BLaER1 treated with 17β-estradiol and CSF1 and Interleukin-3, amounts not matched to agents 10 nM and 100 nM (cell line): ENCODE measurements at regions not wholly inside any gene's neighbourhood (a gene's known extent, or its start where the extent isn't known, plus 50 kb on each side); places are given as distances from the start of the nearest gene placed in this dataset.
"Not testable (repeated sequence)": the region's sequence is repeated elsewhere in the genome, so short reads cannot be mapped to it uniquely, and the experiment has no call there.

Experiments used
- H3K27ac ChIP-seq, 11 experiments: shearing (Covaris generic); formaldehyde crosslinking; 2 replicates each; pipeline ENCODE4 v1.8.1; 2022
- H3K27me3 ChIP-seq, 11 experiments: shearing (Covaris generic); formaldehyde crosslinking; 2 replicates each; pipeline ENCODE4 v1.8.1; 2022
- H3K36me3 ChIP-seq, 11 experiments: shearing (Covaris generic); formaldehyde crosslinking; 2 replicates each; pipeline ENCODE4 v1.8.1; 2022
- H3K4me1 ChIP-seq, 10 experiments: shearing (Covaris generic); formaldehyde crosslinking; 2 replicates each; pipeline ENCODE4 v1.8.1; 2022
- H3K4me2 ChIP-seq, 11 experiments: shearing (Covaris generic); formaldehyde crosslinking; 2 replicates each; pipeline ENCODE4 v1.8.1; 2022
- H3K4me3 ChIP-seq, 10 experiments: shearing (Covaris generic); formaldehyde crosslinking; 2 replicates each; pipeline ENCODE4 v1.8.1; 2022
- H3K9ac ChIP-seq, 11 experiments: shearing (Covaris generic); formaldehyde crosslinking; 2 replicates each; pipeline ENCODE4 v1.8.1; 2022
- H3K9me3 ChIP-seq, 11 experiments: shearing (Covaris generic); formaldehyde crosslinking; replicated peaks in 1 of 11; 2 replicates each; pipeline ENCODE4 v1.8.1; 2022
- H4K20me1 ChIP-seq, 11 experiments: shearing (Covaris generic); formaldehyde crosslinking; 2 replicates each; pipeline ENCODE4 v1.8.1; 2022
- Cebpa-rat ChIP-seq, 11 experiments: shearing (Covaris generic); IDR thresholded peaks; 2 replicates each; pipeline ENCODE4 v1.8.1; 2022

- H3K4me3 ChIP-seq, result no peak overlapping the region
Measured at GRCh38 chr1:41981796-41982195, 63.1 kb upstream of the HIVEP3 start.

GRCh38 chr1:41980827-41981653, 62.3 kb upstream of the HIVEP3 start:
- Histone ChIP-seq H3K9ac (no peak overlapping the region), H3K9me3 (no peaks in the 10 kb centered on the region), H3K4me3 (no peak overlapping the region), H3K4me2 (peak overlapping the region in 5 of 11 experiments; percentile 24 to 61 (median 40); a peak in 10 of 22 replicates), H3K36me3 (no peaks in the 10 kb centered on the region), H3K4me1 (peaks cover 0 to 18% (median 4%) of the 10 kb centered on the region in 10 experiments; a peak in 10 of 20 replicates), H3K27me3 (no peaks in the 10 kb centered on the region), H3K27ac (no peak overlapping the region), H4K20me1 (no peaks in the 10 kb centered on the region; a peak in 2 of 22 replicates)
- TF ChIP-seq Cebpa-rat (IDR thresholded peaks at IDR 0.05), result no peak

More at GRCh38 chr1:41981796-41982195, 63.1 kb upstream of the HIVEP3 start:
- Histone ChIP-seq H3K4me1 (peaks cover 0 to 18% (median 4%) of the 10 kb centered on the region in 10 experiments; a peak in 10 of 20 replicates), H3K36me3 (no peaks in the 10 kb centered on the region), H3K9ac (no peak overlapping the region), H3K27ac (no peak overlapping the region), H3K27me3 (no peaks in the 10 kb centered on the region), H3K9me3 (no peaks in the 10 kb centered on the region), H3K4me2 (peak overlapping the region in 4 of 11 experiments; percentile 37 to 61 (median 42); a peak in 8 of 22 replicates), H4K20me1 (no peaks in the 10 kb centered on the region; a peak in 2 of 22 replicates)
- TF ChIP-seq Cebpa-rat (IDR thresholded peaks at IDR 0.05), result no peak

DNA sequence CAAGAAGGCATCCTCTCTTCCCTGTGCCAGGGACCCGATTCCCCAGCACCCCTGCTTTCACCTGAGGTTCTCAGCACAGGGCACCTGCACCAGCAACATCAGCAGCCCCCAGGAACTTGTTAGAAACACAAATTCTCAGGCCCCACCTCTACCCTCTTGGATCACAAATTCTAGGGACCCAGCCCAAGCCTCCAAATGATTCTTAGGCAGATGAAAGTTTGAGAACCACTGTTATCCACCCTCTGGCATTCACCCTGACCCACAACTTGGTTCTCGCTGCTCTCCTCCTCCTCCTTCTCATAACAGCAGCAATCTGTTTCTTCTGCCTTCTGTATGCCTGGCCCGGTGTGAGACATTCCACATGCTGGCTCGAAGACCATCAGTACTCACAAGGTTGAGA, 60.3 kb upstream of the HIVEP3 start:
- peaks cover 0 to 18% (median 4%) of the 10 kb centered on the region in 10 experiments; a peak in 10 of 20 replicates for H3K4me1 ChIP-seq
- H3K4me2 ChIP-seq, result no peak overlapping the region
- no peak overlapping the region for H3K4me3 ChIP-seq
- no peak for TF ChIP-seq Cebpa-rat (IDR thresholded peaks at IDR 0.05)
- H3K36me3 ChIP-seq, result no peaks in the 10 kb centered on the region
- no peak overlapping the region for H3K27ac ChIP-seq
- no peaks in the 10 kb centered on the region for H3K27me3 ChIP-seq
- H4K20me1 ChIP-seq, result no peaks in the 10 kb centered on the region; a peak in 2 of 22 replicates
- no peak overlapping the region for H3K9ac ChIP-seq
- no peaks in the 10 kb centered on the region for H3K9me3 ChIP-seq

DNA sequence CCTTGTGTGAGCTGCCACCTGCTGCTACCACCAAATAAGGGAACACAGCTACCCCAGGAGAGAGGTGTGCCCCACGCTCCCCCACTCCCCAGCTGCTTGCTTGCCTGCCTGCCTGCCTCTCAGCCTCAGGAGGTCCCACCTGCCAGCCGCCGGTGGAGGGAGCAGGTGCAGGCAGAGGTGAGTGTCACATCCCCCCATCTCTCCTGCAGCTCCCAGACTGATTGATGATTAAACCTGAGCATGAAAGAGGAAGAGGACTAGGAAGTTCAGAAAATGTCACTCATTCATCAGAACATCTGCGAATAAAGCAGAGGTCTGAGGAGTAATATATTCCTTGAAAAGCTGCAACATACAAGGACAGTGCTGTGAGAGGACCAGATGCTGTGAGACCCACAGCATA, 58.6 kb upstream of the HIVEP3 start:
- TF ChIP-seq Cebpa-rat (IDR thresholded peaks at IDR 0.05), result no peak
- no peak overlapping the region for H3K27ac ChIP-seq
- no peak overlapping the region for H3K4me3 ChIP-seq
- no peaks in the 10 kb centered on the region; a peak in 1 of 22 replicates for H3K9me3 ChIP-seq
- no peak overlapping the region for H3K4me2 ChIP-seq
- H3K27me3 ChIP-seq, result no peaks in the 10 kb centered on the region
- H4K20me1 ChIP-seq, result no peaks in the 10 kb centered on the region; a peak in 2 of 22 replicates
- no peak overlapping the region for H3K9ac ChIP-seq
- H3K36me3 ChIP-seq, result no peaks in the 10 kb centered on the region
- peaks cover 0 to 14% (median 4%) of the 10 kb centered on the region in 10 experiments; a peak in 10 of 20 replicates for H3K4me1 ChIP-seq

DNA sequence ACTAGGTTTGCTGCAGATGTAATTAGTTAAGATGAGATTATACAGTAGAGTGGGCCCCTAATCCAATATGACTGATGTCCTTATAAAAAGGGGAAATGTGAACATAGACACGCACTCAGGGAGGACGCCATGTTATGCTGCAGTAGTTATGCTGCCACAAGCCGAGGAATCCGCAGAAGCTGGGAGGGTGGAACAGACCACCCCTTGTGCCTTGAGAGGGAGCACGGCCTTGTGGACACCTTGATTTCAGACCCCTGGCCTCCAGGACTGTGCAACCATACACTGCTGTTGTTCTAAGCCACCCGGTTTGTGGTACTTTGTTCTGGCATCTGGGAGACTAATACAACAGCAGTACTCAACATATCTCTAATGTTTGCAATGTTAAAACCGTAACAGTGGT, 57.9 kb upstream of the HIVEP3 start:
- H3K27me3 ChIP-seq, result no peaks in the 10 kb centered on the region
- H3K4me1 ChIP-seq, result peaks cover 0 to 10% (median 4%) of the 10 kb centered on the region in 10 experiments; a peak in 10 of 20 replicates
- H3K4me3 ChIP-seq, result no peak overlapping the region
- H3K9me3 ChIP-seq, result no peaks in the 10 kb centered on the region; a peak in 1 of 22 replicates
- H3K4me2 ChIP-seq, result no peak overlapping the region
- no peaks in the 10 kb centered on the region; a peak in 2 of 22 replicates for H4K20me1 ChIP-seq
- H3K9ac ChIP-seq, result no peak overlapping the region
- TF ChIP-seq Cebpa-rat (IDR thresholded peaks at IDR 0.05), result no peak
- H3K36me3 ChIP-seq, result no peaks in the 10 kb centered on the region
- no peak overlapping the region for H3K27ac ChIP-seq

DNA sequence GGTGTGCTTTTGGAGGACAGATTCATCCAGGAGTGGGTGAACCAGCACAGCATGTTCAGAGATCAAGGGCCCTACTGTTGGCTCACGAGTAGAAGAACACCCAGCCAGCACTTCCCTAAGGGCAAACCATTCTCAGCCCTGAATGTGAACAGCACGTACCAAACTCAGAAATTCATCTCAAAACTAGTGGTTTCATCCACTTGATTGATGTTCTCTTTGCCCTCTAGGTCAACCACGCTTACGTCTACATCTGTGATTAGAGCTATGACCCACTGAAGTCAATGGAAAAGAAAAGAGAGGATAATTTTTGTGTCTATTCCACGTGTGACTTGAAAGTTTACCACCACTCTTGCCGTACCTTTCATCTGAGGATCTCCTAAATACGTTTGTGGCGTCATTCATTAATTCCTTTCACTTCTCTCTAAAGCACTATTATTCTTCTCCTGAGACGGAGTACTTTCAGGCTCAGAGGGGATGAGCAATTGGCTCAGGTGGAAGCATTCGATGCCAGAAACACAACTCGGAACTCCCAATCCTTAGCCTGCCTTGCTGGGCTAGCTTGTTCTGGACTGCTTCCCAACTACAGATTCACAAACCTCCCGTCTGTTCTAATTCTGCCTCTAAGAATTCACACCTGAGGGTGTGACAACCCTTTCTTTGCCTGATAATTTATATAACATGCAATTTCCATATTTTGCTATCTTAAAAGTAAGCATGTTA, 57.3 kb upstream of the HIVEP3 start:
- Histone ChIP-seq H3K9me3 (no peaks in the 10 kb centered on the region; a peak in 1 of 22 replicates), H3K27ac (no peak overlapping the region), H3K4me3 (no peak overlapping the region), H3K36me3 (no peaks in the 10 kb centered on the region), H3K4me1 (peaks cover 0 to 3% (median 0%) of the 10 kb centered on the region in 10 experiments; a peak in 5 of 20 replicates), H3K9ac (no peak overlapping the region), H3K27me3 (no peaks in the 10 kb centered on the region), H3K4me2 (no peak overlapping the region), H4K20me1 (no peaks in the 10 kb centered on the region; a peak in 1 of 22 replicates)
- no peak for TF ChIP-seq Cebpa-rat (IDR thresholded peaks at IDR 0.05)

DNA sequence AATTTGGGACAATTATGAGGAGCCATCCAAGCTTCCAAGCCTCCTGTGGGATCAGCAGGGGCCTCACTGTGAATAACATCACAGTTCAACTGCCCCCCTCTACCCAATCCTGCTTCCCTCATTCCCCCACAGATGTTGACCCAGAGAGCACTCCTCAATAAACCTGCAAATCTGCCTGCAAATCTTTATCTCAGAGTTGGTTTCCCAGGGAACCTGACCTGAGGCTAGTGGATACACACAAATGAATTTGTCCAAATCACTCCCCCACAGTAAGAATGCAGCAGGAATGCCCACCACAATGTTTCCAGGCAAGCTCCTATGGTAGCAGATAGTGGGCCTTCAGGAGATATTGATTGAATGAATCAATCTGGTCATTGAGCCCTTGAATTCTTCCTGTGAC, 56.4 kb upstream of the HIVEP3 start:
- no peaks in the 10 kb centered on the region for H3K36me3 ChIP-seq
- H3K9me3 ChIP-seq, result no peaks in the 10 kb centered on the region; a peak in 1 of 22 replicates
- no peaks in the 10 kb centered on the region for H3K27me3 ChIP-seq
- H3K4me3 ChIP-seq, result no peak overlapping the region
- no peak overlapping the region for H3K4me2 ChIP-seq
- no peaks in the 10 kb centered on the region; a peak in 1 of 22 replicates for H4K20me1 ChIP-seq
- TF ChIP-seq Cebpa-rat (IDR thresholded peaks at IDR 0.05), result no peak
- H3K4me1 ChIP-seq, result no peaks in the 10 kb centered on the region
- H3K27ac ChIP-seq, result no peak overlapping the region
- H3K9ac ChIP-seq, result no peak overlapping the region

GRCh38 chr1:41968557-41968956, 49.8 kb upstream of the HIVEP3 start:
- not testable (repeated sequence) for H3K9me3 ChIP-seq, H3K36me3 ChIP-seq, H4K20me1 ChIP-seq, H3K27ac ChIP-seq, H3K27me3 ChIP-seq, H3K9ac ChIP-seq, H3K4me3 ChIP-seq, H3K4me1 ChIP-seq, H3K4me2 ChIP-seq
